HEK293 (cell line): ENCODE measurements at regions not wholly inside any gene's neighbourhood (a gene's known extent, or its start where the extent isn't known, plus 50 kb on each side); places are given as distances from the start of the nearest gene placed in this dataset.

Experiments used
- CTCF ChIA-PET: fragments of 350-600 bp; formaldehyde crosslinking; extraction: SDS; loops from one replicate; lab custom pipeline; 2021; ENCODE audit warnings: antibody characterized with exemption; lab: Yijun Ruan, JAX
- POLR2A ChIA-PET: fragments of 300-600 bp; formaldehyde crosslinking; extraction: SDS; loops from one replicate; lab custom pipeline; 2020; ENCODE audit warnings: antibody characterized with exemption, inconsistent platforms; lab: Yijun Ruan, JAX
- H3K27ac ChIP-seq: fragments of 200-500 bp; sonication (Bioruptor generic); 2 replicates; pipeline ENCODE4 v1.5.1; 2014; ENCODE audit warnings: low read depth, low read length, control low read depth, inconsistent platforms; ENCODE audit errors: extremely low read depth
- H3K36me3 ChIP-seq, 2 experiments: fragments of 200-500 bp in 1 of 2; sonication (Bioruptor generic) in 1 of 2; 1 replicate in 1 of 2; 2 replicates in 1 of 2; pipeline ENCODE4 v1.5.1; 2014 to 2017; ENCODE audit warnings: inconsistent platforms in 2 of 2, low read length in 2 of 2; ENCODE audit not compliant: control insufficient read depth in 2 of 2, insufficient read depth in 1 of 2
- H3K4me1 ChIP-seq: fragments of 200-500 bp; sonication (Bioruptor generic); 2 replicates; pipeline ENCODE4 v1.5.1; 2014; ENCODE audit warnings: mild to moderate bottlenecking, low read length, inconsistent platforms; ENCODE audit not compliant: control insufficient read depth, insufficient read depth
- H3K4me3 ChIP-seq: 2 replicates; pipeline ENCODE4 v1.5.1; 2011; ENCODE audit warnings: low read depth, mild to moderate bottlenecking, control low read depth, low read length, moderate library complexity
- H3K9me3 ChIP-seq: fragments of 200-500 bp; sonication (Bioruptor generic); 2 replicates; pipeline ENCODE4 v1.5.1; 2014; ENCODE audit warnings: low read depth, low read length, inconsistent platforms; ENCODE audit not compliant: control insufficient read depth, insufficient read depth
- KLF1 ChIP-seq: fragments of 450-650 bp; formaldehyde crosslinking; IDR thresholded peaks from 2 replicates; pipeline ENCODE4 v1.5.1; 2016; ENCODE audit warnings: missing biosample characterization, missing genetic modification characterization
- KLF8 ChIP-seq: fragments of 450-650 bp; formaldehyde crosslinking; IDR thresholded peaks from 2 replicates; pipeline ENCODE4 v1.5.1; 2016; ENCODE audit warnings: missing biosample characterization, missing genetic modification characterization
- OSR2 ChIP-seq: fragments of 450-650 bp; formaldehyde crosslinking; IDR thresholded peaks from 2 replicates; pipeline ENCODE4 v1.5.1; 2016; ENCODE audit warnings: missing biosample characterization, missing genetic modification characterization
- ZFHX2 ChIP-seq: fragments of 450-650 bp; formaldehyde crosslinking; conservative IDR thresholded peaks from 2 replicates; pipeline ENCODE4 v1.5.1; 2016; ENCODE audit warnings: missing biosample characterization, missing genetic modification characterization
- ZFP37 ChIP-seq: fragments of 450-650 bp; formaldehyde crosslinking; IDR thresholded peaks from 2 replicates; pipeline ENCODE4 v1.5.1; 2016; ENCODE audit warnings: missing biosample characterization, missing genetic modification characterization
- ZIC2 ChIP-seq: fragments of 450-650 bp; formaldehyde crosslinking; IDR thresholded peaks from 2 replicates; pipeline ENCODE4 v1.5.1; 2016; ENCODE audit warnings: missing biosample characterization, missing genetic modification characterization
- ZNF138 ChIP-seq: fragments of 450-650 bp; formaldehyde crosslinking; IDR thresholded peaks from 2 replicates; pipeline ENCODE4 v1.5.1; 2016; ENCODE audit warnings: missing biosample characterization, missing genetic modification characterization, borderline replicate concordance
- ZNF16 ChIP-seq: fragments of 450-650 bp; formaldehyde crosslinking; IDR thresholded peaks from 2 replicates; pipeline ENCODE4 v1.5.1; 2016; ENCODE audit warnings: low read depth, missing biosample characterization, missing genetic modification characterization
- ZNF2 ChIP-seq: fragments of 450-650 bp; formaldehyde crosslinking; IDR thresholded peaks from 2 replicates; pipeline ENCODE4 v1.5.1; 2016; ENCODE audit warnings: missing biosample characterization, missing genetic modification characterization
- ZNF221 ChIP-seq: fragments of 450-650 bp; formaldehyde crosslinking; IDR thresholded peaks from 2 replicates; pipeline ENCODE4 v1.5.1; 2017; ENCODE audit warnings: missing biosample characterization, missing genetic modification characterization, borderline replicate concordance
- ZNF324 ChIP-seq: fragments of 450-650 bp; formaldehyde crosslinking; IDR thresholded peaks from 2 replicates; pipeline ENCODE4 v1.5.1; 2016; ENCODE audit warnings: missing biosample characterization, missing genetic modification characterization
- ZNF423 ChIP-seq: fragments of 450-650 bp; formaldehyde crosslinking; IDR thresholded peaks from 2 replicates; pipeline ENCODE4 v1.5.1; 2016; ENCODE audit warnings: missing biosample characterization, missing genetic modification characterization
- ZNF473 ChIP-seq: fragments of 450-650 bp; formaldehyde crosslinking; IDR thresholded peaks from 2 replicates; pipeline ENCODE4 v1.5.1; 2017; ENCODE audit warnings: missing biosample characterization, missing genetic modification characterization
- ZNF561 ChIP-seq: fragments of 450-650 bp; IDR thresholded peaks from 2 replicates; pipeline ENCODE4 v1.5.1; 2018; ENCODE audit warnings: missing biosample characterization, missing genetic modification characterization, borderline replicate concordance
- TF ChIP-seq, protein P1 (sequence below): fragments of 450-650 bp; formaldehyde crosslinking; IDR thresholded peaks from 2 replicates; pipeline ENCODE4 v1.5.1; 2016; ENCODE audit warnings: missing biosample characterization, missing genetic modification characterization
- TF ChIP-seq, protein P2 (sequence below): fragments of 450-650 bp; formaldehyde crosslinking; IDR thresholded peaks from 2 replicates; pipeline ENCODE4 v1.5.1; 2016; ENCODE audit warnings: missing biosample characterization, missing genetic modification characterization, low read depth
- TF ChIP-seq, protein P3 (sequence below): fragments of 450-650 bp; formaldehyde crosslinking; IDR thresholded peaks from 2 replicates; pipeline ENCODE4 v1.5.1; 2016; ENCODE audit warnings: missing biosample characterization, missing genetic modification characterization
- TF ChIP-seq, protein P4 (sequence below): fragments of 450-650 bp; formaldehyde crosslinking; IDR thresholded peaks from 2 replicates; pipeline ENCODE4 v1.5.1; 2016; ENCODE audit warnings: missing biosample characterization, missing genetic modification characterization
- TF ChIP-seq, protein P5 (sequence below): fragments of 450-650 bp; formaldehyde crosslinking; IDR thresholded peaks from 2 replicates; pipeline ENCODE4 v1.5.1; 2016; ENCODE audit warnings: missing biosample characterization, missing genetic modification characterization, borderline replicate concordance
- TF ChIP-seq, protein P6 (sequence below): fragments of 450-650 bp; formaldehyde crosslinking; IDR thresholded peaks from 2 replicates; pipeline ENCODE4 v1.5.1; 2017; ENCODE audit warnings: missing biosample characterization, missing genetic modification characterization
- TF ChIP-seq, protein P7 (sequence below): fragments of 450-650 bp; IDR thresholded peaks from 2 replicates; pipeline ENCODE4 v1.5.1; 2018; ENCODE audit warnings: missing biosample characterization, missing genetic modification characterization

DNA sequence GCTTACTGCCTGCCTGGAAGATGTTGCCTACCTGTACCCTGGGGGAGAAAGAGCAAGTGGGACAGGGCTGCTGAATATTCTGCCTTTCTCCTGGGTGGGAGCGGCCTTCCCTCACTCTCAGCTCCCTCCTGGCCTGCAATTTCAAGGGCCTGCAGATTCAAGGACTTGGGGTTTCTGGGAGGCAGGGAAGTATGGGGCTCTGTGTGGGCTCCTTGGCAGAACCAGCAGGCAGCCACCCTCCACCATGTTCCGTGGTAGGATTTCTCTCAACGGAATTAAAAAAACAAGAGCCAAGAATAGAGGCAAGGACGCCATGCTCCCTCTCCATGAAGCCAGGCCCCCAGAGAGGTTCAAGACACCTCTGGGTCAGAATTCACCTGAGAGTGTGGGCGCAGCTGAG is 127.7 kb downstream of the NAV1 start:
- CTCF ChIA-PET: interaction anchor here (0.7 kb wide), 1 partner anchor 104 kb away, joined by 3 read pairs; no protein-coding TSS in a partner anchor
- H3K27ac ChIP-seq: no peak overlapping the region
- no peak for TF ChIP-seq ZNF473 (tag by site-specific recombination)
- TF ChIP-seq ZNF423 (tag by site-specific recombination): no peak
- TF ChIP-seq ZNF221 (tag by site-specific recombination): no peak
- no peak for TF ChIP-seq ZNF138
- TF ChIP-seq ZFP37 (tag by site-specific recombination): no peak
- no peak for TF ChIP-seq ZNF16 (tag by site-specific recombination)
- TF ChIP-seq ZNF324: no peak
- TF ChIP-seq, protein P1, sequence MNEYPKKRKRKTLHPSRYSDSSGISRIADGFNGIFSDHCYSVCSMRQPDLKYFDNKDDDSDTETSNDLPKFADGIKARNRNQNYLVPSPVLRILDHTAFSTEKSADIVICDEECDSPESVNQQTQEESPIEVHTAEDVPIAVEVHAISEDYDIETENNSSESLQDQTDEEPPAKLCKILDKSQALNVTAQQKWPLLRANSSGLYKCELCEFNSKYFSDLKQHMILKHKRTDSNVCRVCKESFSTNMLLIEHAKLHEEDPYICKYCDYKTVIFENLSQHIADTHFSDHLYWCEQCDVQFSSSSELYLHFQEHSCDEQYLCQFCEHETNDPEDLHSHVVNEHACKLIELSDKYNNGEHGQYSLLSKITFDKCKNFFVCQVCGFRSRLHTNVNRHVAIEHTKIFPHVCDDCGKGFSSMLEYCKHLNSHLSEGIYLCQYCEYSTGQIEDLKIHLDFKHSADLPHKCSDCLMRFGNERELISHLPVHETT (tag by site-specific recombination): no peak
- TF ChIP-seq, protein P2, sequence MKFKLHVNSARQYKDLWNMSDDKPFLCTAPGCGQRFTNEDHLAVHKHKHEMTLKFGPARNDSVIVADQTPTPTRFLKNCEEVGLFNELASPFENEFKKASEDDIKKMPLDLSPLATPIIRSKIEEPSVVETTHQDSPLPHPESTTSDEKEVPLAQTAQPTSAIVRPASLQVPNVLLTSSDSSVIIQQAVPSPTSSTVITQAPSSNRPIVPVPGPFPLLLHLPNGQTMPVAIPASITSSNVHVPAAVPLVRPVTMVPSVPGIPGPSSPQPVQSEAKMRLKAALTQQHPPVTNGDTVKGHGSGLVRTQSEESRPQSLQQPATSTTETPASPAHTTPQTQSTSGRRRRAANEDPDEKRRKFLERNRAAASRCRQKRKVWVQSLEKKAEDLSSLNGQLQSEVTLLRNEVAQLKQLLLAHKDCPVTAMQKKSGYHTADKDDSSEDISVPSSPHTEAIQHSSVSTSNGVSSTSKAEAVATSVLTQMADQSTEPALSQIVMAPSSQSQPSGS (tag by site-specific recombination): no peak
- no peak for TF ChIP-seq ZNF2
- no peak for TF ChIP-seq KLF1 (tag by site-specific recombination)
- TF ChIP-seq, all 188 proteins: peak for 0
- Histone ChIP-seq H3K36me3 (no peaks in the 10 kb centered on the region), H3K9me3 (no peaks in the 10 kb centered on the region), H3K4me3 (no peak overlapping the region), H3K4me1 (no peaks in the 10 kb centered on the region)
- POLR2A ChIA-PET: no interaction called here

DNA sequence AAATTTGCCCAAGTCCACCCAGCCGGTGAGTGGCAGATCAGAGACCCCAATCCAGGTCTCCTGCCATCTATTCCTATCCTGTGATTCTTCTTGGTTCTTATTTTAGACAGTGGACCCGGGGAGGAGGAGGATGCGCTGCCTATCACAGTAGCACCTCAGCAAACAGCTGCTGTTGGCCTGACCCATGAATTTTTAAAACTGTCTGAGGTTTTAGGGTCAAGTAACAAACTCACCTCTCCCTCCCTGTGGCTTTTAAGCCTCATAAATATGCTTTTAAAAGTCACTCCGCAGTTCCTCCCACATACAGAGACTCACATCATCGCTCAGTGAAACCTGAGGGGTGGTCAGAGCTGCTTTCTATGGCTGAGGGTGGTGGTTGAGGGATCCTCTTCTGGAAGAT is 128.6 kb downstream of the NAV1 start:
- no peak overlapping the region for H3K27ac ChIP-seq
- no peaks in the 10 kb centered on the region for H3K9me3 ChIP-seq
- CTCF ChIA-PET: interaction anchor here (1.0 kb wide), 1 partner anchor 36 kb away, joined by 3 read pairs; no protein-coding TSS in a partner anchor
- H3K4me3 ChIP-seq: no peak overlapping the region
- POLR2A ChIA-PET: interaction anchor here (0.5 kb wide), 1 partner anchor 9 kb away, joined by 6 read pairs; no protein-coding TSS in a partner anchor
- TF ChIP-seq ZNF561 (tag by site-specific recombination) (no peak), ZIC2 (tag by site-specific recombination) (peak; percentile 29; the same call in 1 of the 2 replicates), OSR2 (no peak), KLF8 (tag by site-specific recombination) (no peak), ZFHX2 (tag by site-specific recombination) (peak; percentile 5; the same call in 1 of the 2 replicates)
- TF ChIP-seq, protein P3, sequence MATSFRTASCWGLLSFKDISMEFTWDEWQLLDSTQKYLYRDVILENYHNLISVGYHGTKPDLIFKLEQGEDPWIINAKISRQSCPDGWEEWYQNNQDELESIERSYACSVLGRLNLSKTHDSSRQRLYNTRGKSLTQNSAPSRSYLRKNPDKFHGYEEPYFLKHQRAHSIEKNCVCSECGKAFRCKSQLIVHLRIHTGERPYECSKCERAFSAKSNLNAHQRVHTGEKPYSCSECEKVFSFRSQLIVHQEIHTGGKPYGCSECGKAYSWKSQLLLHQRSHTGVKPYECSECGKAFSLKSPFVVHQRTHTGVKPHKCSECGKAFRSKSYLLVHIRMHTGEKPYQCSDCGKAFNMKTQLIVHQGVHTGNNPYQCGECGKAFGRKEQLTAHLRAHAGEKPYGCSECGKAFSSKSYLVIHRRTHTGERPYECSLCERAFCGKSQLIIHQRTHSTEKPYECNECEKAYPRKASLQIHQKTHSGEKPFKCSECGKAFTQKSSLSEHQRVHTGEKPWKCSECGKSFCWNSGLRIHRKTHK (tag by site-specific recombination): no peak
- TF ChIP-seq, protein P4, sequence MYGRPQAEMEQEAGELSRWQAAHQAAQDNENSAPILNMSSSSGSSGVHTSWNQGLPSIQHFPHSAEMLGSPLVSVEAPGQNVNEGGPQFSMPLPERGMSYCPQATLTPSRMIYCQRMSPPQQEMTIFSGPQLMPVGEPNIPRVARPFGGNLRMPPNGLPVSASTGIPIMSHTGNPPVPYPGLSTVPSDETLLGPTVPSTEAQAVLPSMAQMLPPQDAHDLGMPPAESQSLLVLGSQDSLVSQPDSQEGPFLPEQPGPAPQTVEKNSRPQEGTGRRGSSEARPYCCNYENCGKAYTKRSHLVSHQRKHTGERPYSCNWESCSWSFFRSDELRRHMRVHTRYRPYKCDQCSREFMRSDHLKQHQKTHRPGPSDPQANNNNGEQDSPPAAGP: no peak
- TF ChIP-seq, protein P5, sequence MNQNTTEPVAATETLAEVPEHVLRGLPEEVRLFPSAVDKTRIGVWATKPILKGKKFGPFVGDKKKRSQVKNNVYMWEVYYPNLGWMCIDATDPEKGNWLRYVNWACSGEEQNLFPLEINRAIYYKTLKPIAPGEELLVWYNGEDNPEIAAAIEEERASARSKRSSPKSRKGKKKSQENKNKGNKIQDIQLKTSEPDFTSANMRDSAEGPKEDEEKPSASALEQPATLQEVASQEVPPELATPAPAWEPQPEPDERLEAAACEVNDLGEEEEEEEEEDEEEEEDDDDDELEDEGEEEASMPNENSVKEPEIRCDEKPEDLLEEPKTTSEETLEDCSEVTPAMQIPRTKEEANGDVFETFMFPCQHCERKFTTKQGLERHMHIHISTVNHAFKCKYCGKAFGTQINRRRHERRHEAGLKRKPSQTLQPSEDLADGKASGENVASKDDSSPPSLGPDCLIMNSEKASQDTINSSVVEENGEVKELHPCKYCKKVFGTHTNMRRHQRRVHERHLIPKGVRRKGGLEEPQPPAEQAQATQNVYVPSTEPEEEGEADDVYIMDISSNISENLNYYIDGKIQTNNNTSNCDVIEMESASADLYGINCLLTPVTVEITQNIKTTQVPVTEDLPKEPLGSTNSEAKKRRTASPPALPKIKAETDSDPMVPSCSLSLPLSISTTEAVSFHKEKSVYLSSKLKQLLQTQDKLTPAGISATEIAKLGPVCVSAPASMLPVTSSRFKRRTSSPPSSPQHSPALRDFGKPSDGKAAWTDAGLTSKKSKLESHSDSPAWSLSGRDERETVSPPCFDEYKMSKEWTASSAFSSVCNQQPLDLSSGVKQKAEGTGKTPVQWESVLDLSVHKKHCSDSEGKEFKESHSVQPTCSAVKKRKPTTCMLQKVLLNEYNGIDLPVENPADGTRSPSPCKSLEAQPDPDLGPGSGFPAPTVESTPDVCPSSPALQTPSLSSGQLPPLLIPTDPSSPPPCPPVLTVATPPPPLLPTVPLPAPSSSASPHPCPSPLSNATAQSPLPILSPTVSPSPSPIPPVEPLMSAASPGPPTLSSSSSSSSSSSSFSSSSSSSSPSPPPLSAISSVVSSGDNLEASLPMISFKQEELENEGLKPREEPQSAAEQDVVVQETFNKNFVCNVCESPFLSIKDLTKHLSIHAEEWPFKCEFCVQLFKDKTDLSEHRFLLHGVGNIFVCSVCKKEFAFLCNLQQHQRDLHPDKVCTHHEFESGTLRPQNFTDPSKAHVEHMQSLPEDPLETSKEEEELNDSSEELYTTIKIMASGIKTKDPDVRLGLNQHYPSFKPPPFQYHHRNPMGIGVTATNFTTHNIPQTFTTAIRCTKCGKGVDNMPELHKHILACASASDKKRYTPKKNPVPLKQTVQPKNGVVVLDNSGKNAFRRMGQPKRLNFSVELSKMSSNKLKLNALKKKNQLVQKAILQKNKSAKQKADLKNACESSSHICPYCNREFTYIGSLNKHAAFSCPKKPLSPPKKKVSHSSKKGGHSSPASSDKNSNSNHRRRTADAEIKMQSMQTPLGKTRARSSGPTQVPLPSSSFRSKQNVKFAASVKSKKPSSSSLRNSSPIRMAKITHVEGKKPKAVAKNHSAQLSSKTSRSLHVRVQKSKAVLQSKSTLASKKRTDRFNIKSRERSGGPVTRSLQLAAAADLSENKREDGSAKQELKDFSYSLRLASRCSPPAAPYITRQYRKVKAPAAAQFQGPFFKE: no peak
- TF ChIP-seq, protein P6, sequence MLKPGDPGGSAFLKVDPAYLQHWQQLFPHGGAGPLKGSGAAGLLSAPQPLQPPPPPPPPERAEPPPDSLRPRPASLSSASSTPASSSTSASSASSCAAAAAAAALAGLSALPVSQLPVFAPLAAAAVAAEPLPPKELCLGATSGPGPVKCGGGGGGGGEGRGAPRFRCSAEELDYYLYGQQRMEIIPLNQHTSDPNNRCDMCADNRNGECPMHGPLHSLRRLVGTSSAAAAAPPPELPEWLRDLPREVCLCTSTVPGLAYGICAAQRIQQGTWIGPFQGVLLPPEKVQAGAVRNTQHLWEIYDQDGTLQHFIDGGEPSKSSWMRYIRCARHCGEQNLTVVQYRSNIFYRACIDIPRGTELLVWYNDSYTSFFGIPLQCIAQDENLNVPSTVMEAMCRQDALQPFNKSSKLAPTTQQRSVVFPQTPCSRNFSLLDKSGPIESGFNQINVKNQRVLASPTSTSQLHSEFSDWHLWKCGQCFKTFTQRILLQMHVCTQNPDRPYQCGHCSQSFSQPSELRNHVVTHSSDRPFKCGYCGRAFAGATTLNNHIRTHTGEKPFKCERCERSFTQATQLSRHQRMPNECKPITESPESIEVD (tag by site-specific recombination): no peak
- TF ChIP-seq, protein P7, sequence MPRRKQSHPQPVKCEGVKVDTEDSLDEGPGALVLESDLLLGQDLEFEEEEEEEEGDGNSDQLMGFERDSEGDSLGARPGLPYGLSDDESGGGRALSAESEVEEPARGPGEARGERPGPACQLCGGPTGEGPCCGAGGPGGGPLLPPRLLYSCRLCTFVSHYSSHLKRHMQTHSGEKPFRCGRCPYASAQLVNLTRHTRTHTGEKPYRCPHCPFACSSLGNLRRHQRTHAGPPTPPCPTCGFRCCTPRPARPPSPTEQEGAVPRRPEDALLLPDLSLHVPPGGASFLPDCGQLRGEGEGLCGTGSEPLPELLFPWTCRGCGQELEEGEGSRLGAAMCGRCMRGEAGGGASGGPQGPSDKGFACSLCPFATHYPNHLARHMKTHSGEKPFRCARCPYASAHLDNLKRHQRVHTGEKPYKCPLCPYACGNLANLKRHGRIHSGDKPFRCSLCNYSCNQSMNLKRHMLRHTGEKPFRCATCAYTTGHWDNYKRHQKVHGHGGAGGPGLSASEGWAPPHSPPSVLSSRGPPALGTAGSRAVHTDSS (tag by site-specific recombination): no peak
- no peaks in the 10 kb centered on the region for H3K36me3 ChIP-seq
- no peaks in the 10 kb centered on the region for H3K4me1 ChIP-seq
